ENCODE measurements at regions not wholly inside any gene's neighbourhood (a gene's known extent, or its start where the extent isn't known, plus 50 kb on each side); places are given as distances from the start of the nearest gene placed in this dataset.
"Not testable (repeated sequence)": the region's sequence is repeated elsewhere in the genome, so short reads cannot be mapped to it uniquely, and the experiment has no call there.

DNA sequence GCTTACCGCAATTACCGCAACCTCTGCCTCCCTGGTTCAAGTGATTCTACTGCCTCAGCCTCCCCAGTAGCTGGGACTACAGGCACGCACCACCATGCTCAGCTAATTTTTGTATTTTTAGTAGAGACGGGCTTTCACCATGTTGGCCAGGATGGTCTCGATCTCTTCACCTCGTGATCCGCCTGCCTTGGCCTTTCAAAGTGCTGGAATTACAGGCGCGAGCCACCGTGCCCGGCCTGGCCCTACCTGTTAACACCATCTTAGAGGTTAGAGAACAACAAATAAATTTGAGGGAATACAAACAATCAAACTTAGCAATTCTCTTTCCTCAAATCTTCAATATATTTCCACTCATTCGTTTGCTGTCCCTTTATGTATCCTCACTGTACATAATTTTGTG is 1810.5 kb upstream of the FLRT2 start:
- TF ChIP-seq, protein P1, sequence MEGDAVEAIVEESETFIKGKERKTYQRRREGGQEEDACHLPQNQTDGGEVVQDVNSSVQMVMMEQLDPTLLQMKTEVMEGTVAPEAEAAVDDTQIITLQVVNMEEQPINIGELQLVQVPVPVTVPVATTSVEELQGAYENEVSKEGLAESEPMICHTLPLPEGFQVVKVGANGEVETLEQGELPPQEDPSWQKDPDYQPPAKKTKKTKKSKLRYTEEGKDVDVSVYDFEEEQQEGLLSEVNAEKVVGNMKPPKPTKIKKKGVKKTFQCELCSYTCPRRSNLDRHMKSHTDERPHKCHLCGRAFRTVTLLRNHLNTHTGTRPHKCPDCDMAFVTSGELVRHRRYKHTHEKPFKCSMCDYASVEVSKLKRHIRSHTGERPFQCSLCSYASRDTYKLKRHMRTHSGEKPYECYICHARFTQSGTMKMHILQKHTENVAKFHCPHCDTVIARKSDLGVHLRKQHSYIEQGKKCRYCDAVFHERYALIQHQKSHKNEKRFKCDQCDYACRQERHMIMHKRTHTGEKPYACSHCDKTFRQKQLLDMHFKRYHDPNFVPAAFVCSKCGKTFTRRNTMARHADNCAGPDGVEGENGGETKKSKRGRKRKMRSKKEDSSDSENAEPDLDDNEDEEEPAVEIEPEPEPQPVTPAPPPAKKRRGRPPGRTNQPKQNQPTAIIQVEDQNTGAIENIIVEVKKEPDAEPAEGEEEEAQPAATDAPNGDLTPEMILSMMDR (IDR thresholded peaks at IDR 0.05), result not testable (repeated sequence)
- not testable (repeated sequence) for TF ChIP-seq MYC (IDR thresholded peaks at IDR 0.05; ENCODE audit: borderline replicate concordance, low read length); RCOR1 (IDR thresholded peaks at IDR 0.05; ENCODE audit: low read depth, low read length)
- TF ChIP-seq, protein P2, sequence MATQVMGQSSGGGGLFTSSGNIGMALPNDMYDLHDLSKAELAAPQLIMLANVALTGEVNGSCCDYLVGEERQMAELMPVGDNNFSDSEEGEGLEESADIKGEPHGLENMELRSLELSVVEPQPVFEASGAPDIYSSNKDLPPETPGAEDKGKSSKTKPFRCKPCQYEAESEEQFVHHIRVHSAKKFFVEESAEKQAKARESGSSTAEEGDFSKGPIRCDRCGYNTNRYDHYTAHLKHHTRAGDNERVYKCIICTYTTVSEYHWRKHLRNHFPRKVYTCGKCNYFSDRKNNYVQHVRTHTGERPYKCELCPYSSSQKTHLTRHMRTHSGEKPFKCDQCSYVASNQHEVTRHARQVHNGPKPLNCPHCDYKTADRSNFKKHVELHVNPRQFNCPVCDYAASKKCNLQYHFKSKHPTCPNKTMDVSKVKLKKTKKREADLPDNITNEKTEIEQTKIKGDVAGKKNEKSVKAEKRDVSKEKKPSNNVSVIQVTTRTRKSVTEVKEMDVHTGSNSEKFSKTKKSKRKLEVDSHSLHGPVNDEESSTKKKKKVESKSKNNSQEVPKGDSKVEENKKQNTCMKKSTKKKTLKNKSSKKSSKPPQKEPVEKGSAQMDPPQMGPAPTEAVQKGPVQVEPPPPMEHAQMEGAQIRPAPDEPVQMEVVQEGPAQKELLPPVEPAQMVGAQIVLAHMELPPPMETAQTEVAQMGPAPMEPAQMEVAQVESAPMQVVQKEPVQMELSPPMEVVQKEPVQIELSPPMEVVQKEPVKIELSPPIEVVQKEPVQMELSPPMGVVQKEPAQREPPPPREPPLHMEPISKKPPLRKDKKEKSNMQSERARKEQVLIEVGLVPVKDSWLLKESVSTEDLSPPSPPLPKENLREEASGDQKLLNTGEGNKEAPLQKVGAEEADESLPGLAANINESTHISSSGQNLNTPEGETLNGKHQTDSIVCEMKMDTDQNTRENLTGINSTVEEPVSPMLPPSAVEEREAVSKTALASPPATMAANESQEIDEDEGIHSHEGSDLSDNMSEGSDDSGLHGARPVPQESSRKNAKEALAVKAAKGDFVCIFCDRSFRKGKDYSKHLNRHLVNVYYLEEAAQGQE (IDR thresholded peaks at IDR 0.05), result not testable (repeated sequence)
